AG04450 (cell line): ENCODE measurements at regions not wholly inside any gene's neighbourhood (a gene's known extent, or its start where the extent isn't known, plus 50 kb on each side); places are given as distances from the start of the nearest gene placed in this dataset.

Source experiments
- CTCF ChIA-PET: fragments of 300-600, 350-600 bp; formaldehyde crosslinking; extraction: SDS; loops from one replicate; lab custom pipeline; 2022; ENCODE audit warnings: antibody characterized with exemption, inconsistent platforms; lab: Charles Lee
- POLR2A ChIA-PET: fragments of 350-600 bp; formaldehyde crosslinking; extraction: SDS; loops from one replicate; lab custom pipeline; 2021; ENCODE audit warnings: antibody characterized with exemption, inconsistent platforms; lab: Yijun Ruan, JAX
- DNase-seq: peaks from one replicate; pipeline ENCODE4 v3.0.0-alpha.2; 2011; ENCODE audit warnings: low read depth, low spot score
- H3K27ac ChIP-seq: one replicate; pipeline ENCODE4 v1.5.1; 2012; ENCODE audit warnings: low read depth, low read length, control low read depth
- H3K27me3 ChIP-seq: one replicate; pipeline ENCODE4 v1.6.0; 2012; ENCODE audit warnings: low read length; ENCODE audit not compliant: control insufficient read depth, insufficient read depth
- H3K4me3 ChIP-seq: 2 replicates; pipeline ENCODE4 v1.5.1; 2011; ENCODE audit warnings: mild to moderate bottlenecking, low read depth, low read length, control low read depth
- H3K9me3 ChIP-seq: 2 replicates; pipeline ENCODE4 v1.5.1; 2012; ENCODE audit warnings: low read length; ENCODE audit not compliant: control insufficient read depth, insufficient read depth
- TF ChIP-seq, protein P1 (sequence below): IDR thresholded peaks from 2 replicates; pipeline ENCODE4 v1.5.1; 2011; ENCODE audit warnings: low read depth, low read length, control low read depth, inconsistent platforms

DNA sequence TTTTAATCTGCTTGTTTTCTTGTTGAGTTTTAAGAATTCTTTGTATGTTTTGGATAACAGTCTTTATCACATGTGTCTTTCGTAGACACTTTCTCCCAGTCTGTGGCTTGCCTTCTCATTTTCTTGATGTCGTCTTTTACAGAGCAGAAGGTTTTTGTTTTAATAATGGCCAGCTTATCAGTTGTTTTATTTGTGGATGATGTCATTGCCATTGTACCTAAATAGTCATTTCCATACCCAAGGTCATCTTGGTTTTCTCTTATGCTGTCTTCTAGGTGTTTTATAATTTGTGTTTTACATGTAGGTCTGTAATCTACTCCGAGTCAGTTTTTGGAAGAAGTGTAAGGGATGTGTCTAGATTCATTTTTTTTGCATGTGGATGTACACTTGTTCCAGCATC is 159.6 kb upstream of the NUDT6 start:
- CTCF ChIA-PET, result no interaction called here
- H3K4me3 ChIP-seq, result no peak overlapping the region
- H3K27ac ChIP-seq, result no peak overlapping the region
- no peaks in the 10 kb centered on the region for H3K27me3 ChIP-seq
- H3K9me3 ChIP-seq, result no peaks in the 10 kb centered on the region
- POLR2A ChIA-PET, result no interaction called here
- TF ChIP-seq, protein P1, sequence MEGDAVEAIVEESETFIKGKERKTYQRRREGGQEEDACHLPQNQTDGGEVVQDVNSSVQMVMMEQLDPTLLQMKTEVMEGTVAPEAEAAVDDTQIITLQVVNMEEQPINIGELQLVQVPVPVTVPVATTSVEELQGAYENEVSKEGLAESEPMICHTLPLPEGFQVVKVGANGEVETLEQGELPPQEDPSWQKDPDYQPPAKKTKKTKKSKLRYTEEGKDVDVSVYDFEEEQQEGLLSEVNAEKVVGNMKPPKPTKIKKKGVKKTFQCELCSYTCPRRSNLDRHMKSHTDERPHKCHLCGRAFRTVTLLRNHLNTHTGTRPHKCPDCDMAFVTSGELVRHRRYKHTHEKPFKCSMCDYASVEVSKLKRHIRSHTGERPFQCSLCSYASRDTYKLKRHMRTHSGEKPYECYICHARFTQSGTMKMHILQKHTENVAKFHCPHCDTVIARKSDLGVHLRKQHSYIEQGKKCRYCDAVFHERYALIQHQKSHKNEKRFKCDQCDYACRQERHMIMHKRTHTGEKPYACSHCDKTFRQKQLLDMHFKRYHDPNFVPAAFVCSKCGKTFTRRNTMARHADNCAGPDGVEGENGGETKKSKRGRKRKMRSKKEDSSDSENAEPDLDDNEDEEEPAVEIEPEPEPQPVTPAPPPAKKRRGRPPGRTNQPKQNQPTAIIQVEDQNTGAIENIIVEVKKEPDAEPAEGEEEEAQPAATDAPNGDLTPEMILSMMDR, result no peak
- no peak for DNase-seq

DNA sequence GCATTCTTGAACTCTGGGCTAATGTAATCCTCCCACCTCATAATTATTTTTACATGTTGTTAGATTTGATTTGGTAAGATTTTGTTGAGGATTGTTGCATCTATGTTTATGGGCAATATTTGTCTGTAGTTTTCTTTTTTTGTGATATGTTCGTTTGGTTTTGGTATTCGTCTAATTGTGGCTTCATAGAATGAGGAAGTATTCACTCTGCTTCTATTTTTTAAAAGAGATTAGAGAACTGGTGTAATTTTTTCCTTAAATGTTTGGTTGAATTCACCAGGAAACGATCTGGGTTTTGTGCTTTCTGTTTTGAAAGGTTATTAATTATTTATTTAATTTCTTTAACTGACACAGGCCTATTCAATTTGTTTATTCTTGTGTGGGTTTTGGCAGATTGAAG is 161.2 kb upstream of the NUDT6 start:
- TF ChIP-seq, protein P1, result no peak
- Histone ChIP-seq H3K4me3 (no peak overlapping the region), H3K27me3 (no peaks in the 10 kb centered on the region), H3K9me3 (no peaks in the 10 kb centered on the region), H3K27ac (no peak overlapping the region)
- ChIA-PET POLR2A (no interaction called here), CTCF (no interaction called here)
- no peak for DNase-seq

DNA sequence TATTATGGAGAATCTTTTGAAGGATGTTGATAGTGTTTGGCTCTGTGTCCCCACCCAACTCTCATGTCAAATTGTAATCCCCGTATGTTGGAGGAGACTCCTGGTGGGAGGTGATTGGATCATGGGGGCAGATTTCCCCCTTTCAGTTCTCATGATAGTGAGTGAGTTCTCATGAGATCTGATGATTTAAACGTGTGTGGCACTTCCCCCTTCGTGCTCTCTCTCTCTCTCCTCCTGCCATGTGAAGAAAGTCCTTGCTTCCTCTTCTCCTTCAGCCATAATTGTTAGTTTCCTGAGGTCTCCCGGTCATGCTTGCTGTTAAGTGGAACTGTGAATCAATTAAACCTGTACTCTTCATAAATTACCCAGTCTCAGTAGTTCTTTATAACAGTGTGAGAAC is 166.1 kb upstream of the NUDT6 start:
- no peaks in the 10 kb centered on the region for H3K27me3 ChIP-seq
- DNase-seq, result no peak
- peaks cover 3% of the 10 kb centered on the region; the same call in 1 of the 2 replicates for H3K9me3 ChIP-seq
- CTCF ChIA-PET, result no interaction called here
- no peak overlapping the region for H3K27ac ChIP-seq
- no peak overlapping the region for H3K4me3 ChIP-seq
- POLR2A ChIA-PET, result no interaction called here
- TF ChIP-seq, protein P1, result no peak

DNA sequence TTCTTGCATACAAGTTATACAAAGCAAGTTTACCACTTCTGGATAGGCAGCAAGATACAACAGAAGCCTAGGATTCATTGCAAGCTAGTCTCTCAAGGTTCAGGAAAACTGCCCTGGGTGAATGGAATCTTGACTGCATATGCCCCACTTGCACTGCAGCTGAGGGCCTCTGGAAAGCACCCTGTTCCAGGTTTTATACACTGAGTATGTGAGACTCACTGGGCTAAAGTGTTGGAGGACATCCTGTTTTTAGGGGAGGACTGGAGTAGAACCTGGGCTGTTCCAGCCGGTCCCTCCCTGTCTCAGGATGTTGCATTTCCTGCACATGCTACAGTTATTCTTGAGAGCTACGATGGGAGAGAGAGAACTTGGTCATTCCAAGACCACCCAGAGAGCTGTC is 168.5 kb upstream of the NUDT6 start:
- Histone ChIP-seq H3K4me3 (no peak overlapping the region), H3K27me3 (no peaks in the 10 kb centered on the region), H3K27ac (no peak overlapping the region), H3K9me3 (peaks cover 3% of the 10 kb centered on the region; the same call in 1 of the 2 replicates)
- ChIA-PET CTCF (interaction anchor here (2.5 kb wide), 1 partner anchor 12 kb away, joined by 11 read pairs; no protein-coding TSS in a partner anchor), POLR2A (no interaction called here)
- TF ChIP-seq, protein P1, result no peak
- no peak for DNase-seq

DNA sequence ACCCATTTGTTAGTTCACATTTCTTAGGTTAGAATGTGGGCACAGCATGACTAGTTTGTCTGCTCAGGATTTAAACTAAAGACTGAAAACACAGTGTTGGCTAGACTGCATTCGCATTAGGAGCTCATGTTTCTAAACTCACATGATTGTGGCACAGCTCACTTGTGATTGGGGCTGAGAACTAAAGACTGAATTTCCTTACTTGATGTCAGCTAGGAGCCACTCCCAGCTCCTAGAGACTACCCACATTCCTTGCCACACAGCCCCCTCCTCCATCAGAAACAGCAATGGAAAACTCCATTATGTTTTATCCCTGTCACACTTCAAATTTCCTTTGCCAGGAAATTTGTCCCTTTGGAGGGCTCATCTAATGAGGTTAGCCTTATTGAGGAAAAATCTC is 170.2 kb upstream of the NUDT6 start:
- no peaks in the 10 kb centered on the region for H3K27me3 ChIP-seq
- ChIA-PET CTCF (interaction anchor here (0.9 to 2.5 kb wide), 3 partner anchors 8 to 761 kb away, joined by 3 to 11 read pairs (median 6); no protein-coding TSS in a partner anchor), POLR2A (no interaction called here)
- no peak for DNase-seq
- TF ChIP-seq, protein P1, result no peak
- H3K9me3 ChIP-seq, result peaks cover 3% of the 10 kb centered on the region; the same call in 1 of the 2 replicates
- no peak overlapping the region for H3K27ac ChIP-seq
- no peak overlapping the region for H3K4me3 ChIP-seq
